Epithelial cell of proximal tubule (primary cell): ENCODE measurements at regions not wholly inside any gene's neighbourhood (a gene's known extent, or its start where the extent isn't known, plus 50 kb on each side); places are given as distances from the start of the nearest gene placed in this dataset.

ENCODE experiments used
- DNase-seq: peaks from one replicate; pipeline ENCODE4 v3.0.0-alpha.2; 2011; ENCODE audit warnings: low read depth
- H3K4me3 ChIP-seq: 2 replicates; pipeline ENCODE4 v1.5.1; 2011; ENCODE audit warnings: low read depth, mild to moderate bottlenecking, low read length
- TF ChIP-seq, protein P1 (sequence below): conservative IDR thresholded peaks from 2 replicates; pipeline ENCODE4 v1.5.1; 2012; ENCODE audit warnings: low read depth, mild to moderate bottlenecking, low read length

DNA sequence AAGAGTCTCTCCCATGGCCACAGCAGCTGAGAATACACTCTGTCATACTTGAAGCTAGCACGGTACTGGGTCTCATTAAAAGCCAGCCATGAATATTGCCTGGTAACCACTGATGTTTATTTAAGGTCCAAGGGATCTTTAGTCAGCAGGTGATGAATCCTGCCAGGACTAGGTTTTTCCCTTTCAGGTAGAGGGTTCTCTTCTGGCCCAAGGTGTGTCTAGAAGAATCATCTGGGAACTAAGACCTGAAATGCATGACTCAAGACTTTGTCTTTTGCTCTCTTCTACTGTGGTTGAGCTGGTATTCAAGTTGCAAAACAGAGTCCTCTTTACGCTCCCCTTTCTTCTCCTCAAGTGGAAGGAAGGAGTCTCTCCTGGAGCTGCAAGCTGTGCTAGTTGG lies 400.5 kb upstream of the FSIP2 start:
- H3K4me3 ChIP-seq: no peak overlapping the region
- no peak for DNase-seq
- TF ChIP-seq, protein P1, sequence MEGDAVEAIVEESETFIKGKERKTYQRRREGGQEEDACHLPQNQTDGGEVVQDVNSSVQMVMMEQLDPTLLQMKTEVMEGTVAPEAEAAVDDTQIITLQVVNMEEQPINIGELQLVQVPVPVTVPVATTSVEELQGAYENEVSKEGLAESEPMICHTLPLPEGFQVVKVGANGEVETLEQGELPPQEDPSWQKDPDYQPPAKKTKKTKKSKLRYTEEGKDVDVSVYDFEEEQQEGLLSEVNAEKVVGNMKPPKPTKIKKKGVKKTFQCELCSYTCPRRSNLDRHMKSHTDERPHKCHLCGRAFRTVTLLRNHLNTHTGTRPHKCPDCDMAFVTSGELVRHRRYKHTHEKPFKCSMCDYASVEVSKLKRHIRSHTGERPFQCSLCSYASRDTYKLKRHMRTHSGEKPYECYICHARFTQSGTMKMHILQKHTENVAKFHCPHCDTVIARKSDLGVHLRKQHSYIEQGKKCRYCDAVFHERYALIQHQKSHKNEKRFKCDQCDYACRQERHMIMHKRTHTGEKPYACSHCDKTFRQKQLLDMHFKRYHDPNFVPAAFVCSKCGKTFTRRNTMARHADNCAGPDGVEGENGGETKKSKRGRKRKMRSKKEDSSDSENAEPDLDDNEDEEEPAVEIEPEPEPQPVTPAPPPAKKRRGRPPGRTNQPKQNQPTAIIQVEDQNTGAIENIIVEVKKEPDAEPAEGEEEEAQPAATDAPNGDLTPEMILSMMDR: no peak

DNA sequence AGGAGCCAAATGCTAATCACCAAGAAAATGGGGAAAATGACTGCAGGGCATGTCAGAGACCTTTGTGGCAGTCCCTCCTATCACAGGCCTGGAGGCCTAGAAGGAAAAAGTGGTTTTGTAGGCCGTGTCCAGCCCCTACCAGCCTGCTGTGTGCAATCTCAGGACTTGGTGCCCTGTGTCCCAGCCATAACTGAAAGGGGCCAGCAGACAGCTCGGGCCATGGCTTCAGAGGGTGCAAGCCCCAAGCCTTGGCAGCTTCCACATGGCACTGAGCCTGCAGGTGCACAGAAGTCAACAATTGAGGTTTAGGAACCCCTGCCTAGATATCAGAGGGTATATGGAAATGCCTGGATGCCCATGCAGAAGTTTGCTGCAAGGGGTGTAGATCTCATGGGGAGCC lies 391.2 kb upstream of the FSIP2 start:
- no peak overlapping the region for H3K4me3 ChIP-seq
- DNase-seq: no peak
- TF ChIP-seq, protein P1: no peak

- DNase-seq: no peak
- H3K4me3 ChIP-seq: no peak overlapping the region
- TF ChIP-seq, protein P1: no peak
Observed at GRCh38 chr2:185360776-185361175, 377.8 kb upstream of the FSIP2 start.

- H3K4me3 ChIP-seq: no peak overlapping the region
- no peak for DNase-seq
- TF ChIP-seq, protein P1: no peak
Observed at GRCh38 chr2:185372188-185372587, 366.4 kb upstream of the FSIP2 start.

DNA sequence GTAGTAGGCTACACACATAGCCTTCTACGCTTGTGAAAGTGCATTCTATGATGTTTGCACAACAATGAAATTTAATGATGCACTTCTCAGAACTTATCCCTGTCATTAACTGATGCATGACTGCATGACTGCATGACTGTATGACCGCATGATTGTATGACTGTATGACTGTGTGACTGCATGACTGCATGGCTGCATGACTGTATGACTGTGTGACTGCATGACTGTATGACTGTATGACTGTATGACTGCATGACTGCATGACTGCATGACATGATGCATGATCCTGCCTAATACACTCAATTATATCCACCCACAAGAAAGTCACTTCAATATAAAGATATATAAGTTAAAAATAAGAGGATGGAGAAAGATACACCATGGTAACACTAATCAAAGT lies 365.4 kb upstream of the FSIP2 start:
- H3K4me3 ChIP-seq: no peak overlapping the region
- no peak for DNase-seq
- TF ChIP-seq, protein P1: no peak

- no peak for DNase-seq
Observed at GRCh38 chr2:185374878-185375277, 363.7 kb upstream of the FSIP2 start.

DNA sequence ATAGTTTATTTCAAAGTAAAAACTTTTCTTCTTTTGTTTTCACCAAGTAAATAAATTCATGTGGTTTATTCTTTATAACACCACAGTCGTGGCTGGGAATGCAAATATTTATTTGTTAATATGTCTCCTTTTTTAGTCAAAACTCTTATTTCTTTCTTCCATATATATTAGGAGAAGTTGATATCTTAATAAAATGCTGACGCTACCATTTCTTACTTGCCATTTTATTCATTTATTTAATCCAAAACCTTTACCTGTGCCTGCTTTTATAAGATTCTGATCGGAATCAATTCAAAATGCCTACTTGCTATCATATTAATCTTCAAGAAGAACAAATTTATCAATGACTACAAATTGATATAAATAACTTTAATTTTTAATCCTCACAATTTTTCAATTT lies 362.9 kb upstream of the FSIP2 start:
- no peak for DNase-seq
- TF ChIP-seq, protein P1: no peak
- no peak overlapping the region for H3K4me3 ChIP-seq

More at GRCh38 chr2:185374878-185375277, 363.7 kb upstream of the FSIP2 start:
- no peak overlapping the region for H3K4me3 ChIP-seq
- TF ChIP-seq, protein P1: no peak
